Stimulated activated CD4-positive, alpha-beta T cell treated with anti-CD3 and anti-CD28 coated beads, Interleukin-15, amount 100 ng/mL, for 48 hours (primary cell): ENCODE measurements at regions not wholly inside any gene's neighbourhood (a gene's known extent, or its start where the extent isn't known, plus 50 kb on each side); places are given as distances from the start of the nearest gene placed in this dataset.
"Not testable (repeated sequence)": the region's sequence is repeated elsewhere in the genome, so short reads cannot be mapped to it uniquely, and the experiment has no call there.

Experiments used
- DNase-seq, 2 donors: peaks; one replicate each; pipeline ENCODE4 v3.0.0-alpha.2; 2020; ENCODE audit warnings: low read depth in 2 of 2

DNA sequence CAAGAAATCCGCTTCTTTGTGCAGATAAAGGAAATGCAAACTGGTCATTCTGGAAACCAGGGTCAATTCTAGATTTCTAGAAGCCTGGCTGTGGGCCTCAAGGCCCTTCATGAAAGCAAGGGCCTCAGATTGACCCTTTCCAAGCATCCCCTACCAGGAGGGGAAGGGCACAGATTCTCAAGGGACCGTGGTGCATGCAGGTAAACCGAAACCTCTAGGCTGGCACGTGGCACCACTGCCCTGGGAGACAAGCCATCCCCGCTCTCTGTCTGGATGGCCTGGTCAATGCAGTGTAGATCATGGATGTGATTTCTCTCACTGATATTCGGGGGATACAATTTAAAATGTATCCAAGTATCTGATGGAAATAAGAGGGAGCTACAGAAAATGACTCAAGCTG is 69.4 kb downstream of the TOMM20 start:
- no peak for DNase-seq

DNA sequence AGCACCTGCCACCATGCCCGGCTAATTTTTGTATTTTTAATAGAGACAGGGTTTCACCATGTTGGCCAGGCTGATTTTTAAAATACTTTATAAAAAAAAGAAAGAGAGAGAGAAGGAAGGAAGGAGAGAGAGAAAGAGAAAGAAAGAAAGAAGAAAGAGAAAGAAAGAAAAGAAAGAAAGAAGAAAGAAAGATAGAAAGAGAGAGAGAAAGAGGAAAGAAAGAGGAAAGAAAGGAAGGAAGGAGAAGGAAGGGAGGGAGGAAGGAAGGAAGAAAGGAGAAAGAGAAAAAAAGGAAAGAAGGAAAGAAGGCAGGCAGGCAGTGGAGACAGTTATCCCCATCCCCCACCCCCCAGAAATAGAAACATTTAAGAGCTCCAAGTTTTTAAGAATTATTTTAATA is 69.9 kb downstream of the TOMM20 start:
- no peak for DNase-seq

GRCh38 chr1:235057385-235058306 is 71.0 kb downstream of the TOMM20 start:
- DNase-seq: no peak

GRCh38 chr1:235056937-235057336 is 71.7 kb downstream of the TOMM20 start:
- no peak for DNase-seq

DNA sequence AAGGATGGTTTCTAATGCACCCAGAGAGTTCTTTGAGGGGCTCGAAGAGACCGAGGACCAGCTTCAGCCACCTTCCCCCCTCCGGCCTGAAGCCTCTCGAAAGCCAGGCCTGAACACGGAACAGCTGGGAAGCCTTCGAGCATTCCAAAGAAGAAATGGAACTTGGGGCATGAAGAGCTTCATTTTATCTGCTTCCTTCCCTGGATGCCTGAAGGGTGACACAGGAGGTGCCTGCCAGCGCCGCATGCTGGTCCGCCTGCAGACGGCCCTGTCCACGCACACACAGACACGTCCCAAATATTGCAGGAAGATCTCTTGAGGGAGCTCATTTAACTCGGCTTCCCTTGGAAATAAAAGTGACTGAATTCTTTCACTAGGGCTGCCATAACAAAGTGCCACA is 73.7 kb downstream of the TOMM20 start:
- no peak for DNase-seq

- no peak for DNase-seq
These were observed 74.2 kb downstream of the TOMM20 start for GRCh38 chr1:235054466-235054865.

- no peak for DNase-seq
These were observed 76.3 kb downstream of the TOMM20 start for GRCh38 chr1:235052067-235053008.

DNA sequence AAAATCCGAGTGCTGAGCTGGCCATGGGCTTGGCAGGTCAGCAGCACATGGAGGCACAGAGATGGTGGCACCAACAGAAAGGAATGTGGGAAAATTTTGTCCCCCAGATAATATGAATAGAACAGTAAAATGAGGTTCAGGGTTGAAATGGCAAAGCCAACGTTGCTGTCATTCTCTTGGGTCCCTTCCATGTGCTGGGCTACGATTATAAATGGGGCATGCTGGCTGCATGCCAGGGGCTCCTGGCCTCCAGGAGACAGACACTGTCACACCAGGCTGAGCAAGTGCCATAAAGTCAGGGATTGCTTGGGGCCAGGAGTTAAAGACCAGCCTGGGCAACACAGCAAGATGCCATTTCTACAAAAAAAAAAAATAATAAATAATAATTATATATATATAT is 77.1 kb downstream of the TOMM20 start:
- no peak for DNase-seq

DNA sequence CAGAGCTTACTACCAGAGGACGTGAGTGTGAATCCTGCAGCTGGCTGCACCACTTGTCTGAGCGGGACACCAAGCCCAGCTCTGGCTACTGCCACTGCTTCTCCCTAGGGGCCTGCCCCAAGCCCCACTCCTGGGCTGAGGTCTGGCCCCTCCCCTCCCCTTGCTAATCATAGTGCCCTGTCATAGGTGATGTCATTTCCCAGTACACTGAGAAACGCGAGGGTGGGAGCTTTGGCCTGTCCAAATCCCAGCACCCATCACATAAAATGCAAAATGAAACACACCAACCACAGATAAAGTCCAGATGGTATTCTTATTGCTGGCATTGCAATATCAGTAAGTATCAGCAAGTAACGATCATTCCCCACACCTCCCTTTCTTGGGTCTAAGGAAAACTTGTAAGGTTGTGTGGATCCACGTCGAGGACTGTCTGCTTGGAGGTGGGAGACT is 77.7 kb downstream of the TOMM20 start:
- no peak for DNase-seq

- not testable (repeated sequence) for DNase-seq
These were observed 78.8 kb downstream of the TOMM20 start for GRCh38 chr1:235049716-235050378.

- no peak for DNase-seq
These were observed 79.4 kb downstream of the TOMM20 start for GRCh38 chr1:235049217-235049616.

DNA sequence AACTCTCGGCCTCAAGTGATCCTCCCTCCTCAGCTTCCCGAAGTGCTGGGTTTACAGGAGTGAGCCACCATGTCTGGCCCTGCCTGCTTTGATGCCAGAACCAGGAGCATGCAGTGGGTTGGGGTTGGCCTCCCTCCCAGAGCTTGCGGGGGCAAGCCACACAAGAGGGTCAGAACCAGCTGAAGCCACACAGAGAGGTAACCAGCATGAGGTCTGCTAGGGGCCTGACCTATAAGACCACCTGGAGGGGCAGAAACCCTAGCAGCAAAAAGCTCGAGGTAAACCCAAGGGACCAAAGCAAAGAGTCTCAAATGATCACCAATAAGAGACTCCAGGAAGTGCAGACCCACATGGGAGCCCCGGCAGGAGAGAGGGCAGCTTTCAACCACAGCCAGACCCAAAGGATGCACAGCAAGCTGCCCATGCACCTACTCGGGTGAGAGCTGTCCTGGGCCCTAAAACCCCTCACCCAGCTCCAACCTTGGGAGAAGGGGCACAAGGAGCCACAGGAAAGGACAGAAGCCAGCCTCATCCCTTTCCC is 81.2 kb downstream of the TOMM20 start:
- DNase-seq: no peak

- no peak for DNase-seq
These were observed 82.6 kb downstream of the TOMM20 start for GRCh38 chr1:235045921-235046601.

- no peak for DNase-seq
These were observed 83.5 kb downstream of the TOMM20 start for GRCh38 chr1:235045034-235045690.

- DNase-seq: no peak
These were observed 85.4 kb downstream of the TOMM20 start for GRCh38 chr1:235043234-235043633.

DNA sequence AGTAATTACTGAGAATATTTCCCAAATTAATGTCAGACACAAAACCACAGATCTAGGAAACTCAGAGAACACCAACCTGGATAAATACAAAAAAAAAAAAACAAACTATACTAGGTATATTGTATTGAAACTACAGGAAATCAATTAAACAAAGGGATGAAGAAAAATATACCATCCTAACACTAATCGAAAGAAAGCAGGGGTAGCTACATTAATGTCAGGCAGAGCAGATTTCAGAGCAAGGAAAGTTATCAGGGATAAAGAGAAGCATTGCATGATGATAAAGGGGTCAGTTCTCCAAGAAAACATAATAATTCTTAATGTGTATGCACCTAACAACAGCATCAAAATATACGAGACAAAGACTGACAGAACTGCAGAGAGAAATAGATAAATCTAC is 89.9 kb downstream of the TOMM20 start:
- no peak for DNase-seq

DNA sequence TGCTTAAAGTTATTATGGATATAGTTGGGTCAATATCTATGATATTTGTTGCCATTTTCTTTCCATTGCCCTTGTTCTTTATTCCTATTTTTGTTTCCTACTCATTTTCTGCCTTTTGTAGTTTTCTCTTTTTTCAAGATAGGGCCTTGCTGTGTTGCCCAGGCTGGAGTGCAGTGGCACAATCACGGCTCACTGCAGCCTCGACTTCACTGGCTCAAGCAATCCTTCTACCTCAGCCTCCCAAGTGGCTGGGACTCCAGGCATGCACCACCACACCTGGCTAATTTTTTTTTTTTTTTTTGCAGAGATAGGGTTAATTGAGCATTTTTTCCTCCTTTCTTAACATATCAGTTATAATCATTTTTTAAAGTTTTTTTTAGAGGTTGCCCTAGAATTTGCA is 92.7 kb downstream of the TOMM20 start:
- DNase-seq: no peak

DNA sequence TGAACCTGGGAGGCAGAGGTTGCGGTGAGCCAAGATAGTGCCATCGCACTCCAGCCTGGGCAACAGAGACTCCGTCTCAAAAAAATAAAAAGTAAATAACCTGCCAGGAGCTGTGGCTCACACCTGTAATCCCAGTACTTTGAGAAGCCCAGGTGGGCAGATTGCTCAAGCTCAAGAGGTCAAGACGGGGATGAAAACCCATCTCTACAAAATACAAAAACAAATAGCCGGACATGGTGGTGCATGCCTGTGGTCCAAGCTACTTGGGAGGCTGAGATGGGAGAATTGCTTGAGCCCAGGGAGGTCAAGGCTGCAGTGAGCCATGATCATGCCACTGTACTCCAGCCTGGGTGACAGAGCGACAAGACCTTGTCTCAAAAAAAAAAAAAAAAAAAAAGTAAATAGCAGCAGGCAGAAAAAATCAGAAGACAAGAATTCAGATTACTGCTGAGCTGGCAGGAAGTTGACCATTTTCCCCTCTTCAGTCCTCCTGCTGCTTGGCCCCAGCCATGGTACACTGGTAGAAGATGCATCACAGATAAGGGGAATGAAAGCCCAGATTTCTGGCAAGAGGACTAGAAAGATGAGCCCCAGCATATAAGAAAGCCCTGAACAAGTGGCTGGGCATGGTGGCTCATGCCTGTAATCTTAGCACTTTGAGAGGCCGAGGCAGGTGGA is 97.6 kb downstream of the TOMM20 start:
- no peak for DNase-seq

DNA sequence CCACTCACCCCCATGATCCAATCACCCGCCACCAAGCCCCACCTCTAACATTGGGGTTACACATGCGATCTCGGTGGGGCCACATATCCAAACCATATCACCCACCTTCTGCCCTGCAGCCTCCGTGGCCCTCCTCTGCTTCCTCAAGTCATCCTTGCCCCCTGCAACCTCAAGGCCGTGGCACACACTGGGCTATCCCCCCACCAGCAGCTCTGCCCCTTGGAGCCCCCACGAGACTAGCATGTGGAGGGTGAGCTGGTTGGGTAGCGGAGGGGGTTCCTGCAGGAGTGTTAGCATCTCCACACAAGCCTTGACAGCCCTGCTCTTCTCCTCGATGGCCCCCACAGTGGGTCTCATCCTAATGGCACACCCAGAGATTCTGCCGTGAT is 100.8 kb downstream of the TOMM20 start:
- DNase-seq: no peak
